ENCODE measurements at regions not wholly inside any gene's neighbourhood (a gene's known extent, or its start where the extent isn't known, plus 50 kb on each side); places are given as distances from the start of the nearest gene placed in this dataset.

DNA sequence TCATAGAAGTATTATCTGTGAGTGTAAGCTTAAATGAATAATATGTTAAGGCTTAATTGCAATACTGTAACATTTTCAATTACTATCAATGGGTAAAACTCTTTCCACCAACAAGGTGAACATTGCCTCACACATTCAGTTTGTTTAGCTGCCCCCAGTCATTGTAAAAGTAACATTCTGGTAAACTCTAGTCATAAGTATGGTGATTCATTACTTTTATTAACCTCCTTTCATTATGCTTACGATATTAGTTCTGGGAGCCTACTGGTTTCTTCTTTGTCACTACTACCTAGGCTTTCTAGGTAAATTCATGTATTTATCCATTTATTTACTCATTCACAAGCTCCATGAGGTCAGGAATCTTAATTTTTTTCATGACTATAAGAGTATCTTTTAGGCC, 412.8 kb upstream of the SLIT2 start:
- TF ChIP-seq, protein P1, sequence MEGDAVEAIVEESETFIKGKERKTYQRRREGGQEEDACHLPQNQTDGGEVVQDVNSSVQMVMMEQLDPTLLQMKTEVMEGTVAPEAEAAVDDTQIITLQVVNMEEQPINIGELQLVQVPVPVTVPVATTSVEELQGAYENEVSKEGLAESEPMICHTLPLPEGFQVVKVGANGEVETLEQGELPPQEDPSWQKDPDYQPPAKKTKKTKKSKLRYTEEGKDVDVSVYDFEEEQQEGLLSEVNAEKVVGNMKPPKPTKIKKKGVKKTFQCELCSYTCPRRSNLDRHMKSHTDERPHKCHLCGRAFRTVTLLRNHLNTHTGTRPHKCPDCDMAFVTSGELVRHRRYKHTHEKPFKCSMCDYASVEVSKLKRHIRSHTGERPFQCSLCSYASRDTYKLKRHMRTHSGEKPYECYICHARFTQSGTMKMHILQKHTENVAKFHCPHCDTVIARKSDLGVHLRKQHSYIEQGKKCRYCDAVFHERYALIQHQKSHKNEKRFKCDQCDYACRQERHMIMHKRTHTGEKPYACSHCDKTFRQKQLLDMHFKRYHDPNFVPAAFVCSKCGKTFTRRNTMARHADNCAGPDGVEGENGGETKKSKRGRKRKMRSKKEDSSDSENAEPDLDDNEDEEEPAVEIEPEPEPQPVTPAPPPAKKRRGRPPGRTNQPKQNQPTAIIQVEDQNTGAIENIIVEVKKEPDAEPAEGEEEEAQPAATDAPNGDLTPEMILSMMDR (IDR thresholded peaks at IDR 0.05), result no peak
- TF ChIP-seq POLR2AphosphoS5 (IDR thresholded peaks at IDR 0.05; ENCODE audit: low read depth, low read length), result no peak
- TF ChIP-seq, protein P2, sequence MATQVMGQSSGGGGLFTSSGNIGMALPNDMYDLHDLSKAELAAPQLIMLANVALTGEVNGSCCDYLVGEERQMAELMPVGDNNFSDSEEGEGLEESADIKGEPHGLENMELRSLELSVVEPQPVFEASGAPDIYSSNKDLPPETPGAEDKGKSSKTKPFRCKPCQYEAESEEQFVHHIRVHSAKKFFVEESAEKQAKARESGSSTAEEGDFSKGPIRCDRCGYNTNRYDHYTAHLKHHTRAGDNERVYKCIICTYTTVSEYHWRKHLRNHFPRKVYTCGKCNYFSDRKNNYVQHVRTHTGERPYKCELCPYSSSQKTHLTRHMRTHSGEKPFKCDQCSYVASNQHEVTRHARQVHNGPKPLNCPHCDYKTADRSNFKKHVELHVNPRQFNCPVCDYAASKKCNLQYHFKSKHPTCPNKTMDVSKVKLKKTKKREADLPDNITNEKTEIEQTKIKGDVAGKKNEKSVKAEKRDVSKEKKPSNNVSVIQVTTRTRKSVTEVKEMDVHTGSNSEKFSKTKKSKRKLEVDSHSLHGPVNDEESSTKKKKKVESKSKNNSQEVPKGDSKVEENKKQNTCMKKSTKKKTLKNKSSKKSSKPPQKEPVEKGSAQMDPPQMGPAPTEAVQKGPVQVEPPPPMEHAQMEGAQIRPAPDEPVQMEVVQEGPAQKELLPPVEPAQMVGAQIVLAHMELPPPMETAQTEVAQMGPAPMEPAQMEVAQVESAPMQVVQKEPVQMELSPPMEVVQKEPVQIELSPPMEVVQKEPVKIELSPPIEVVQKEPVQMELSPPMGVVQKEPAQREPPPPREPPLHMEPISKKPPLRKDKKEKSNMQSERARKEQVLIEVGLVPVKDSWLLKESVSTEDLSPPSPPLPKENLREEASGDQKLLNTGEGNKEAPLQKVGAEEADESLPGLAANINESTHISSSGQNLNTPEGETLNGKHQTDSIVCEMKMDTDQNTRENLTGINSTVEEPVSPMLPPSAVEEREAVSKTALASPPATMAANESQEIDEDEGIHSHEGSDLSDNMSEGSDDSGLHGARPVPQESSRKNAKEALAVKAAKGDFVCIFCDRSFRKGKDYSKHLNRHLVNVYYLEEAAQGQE (IDR thresholded peaks at IDR 0.05; ENCODE audit: insufficient read depth in 1 of 2, low read depth in 2 of 2, low read length in 1 of 2), result no peak
- no peak for TF ChIP-seq SIN3A (IDR thresholded peaks at IDR 0.05; ENCODE audit: borderline replicate concordance, insufficient read depth, low read depth, low read length)

All from Panc1 (cell line).